Esophagus muscularis mucosa (tissue), 4 donors: ENCODE measurements at regions not wholly inside any gene's neighbourhood (a gene's known extent, or its start where the extent isn't known, plus 50 kb on each side); places are given as distances from the start of the nearest gene placed in this dataset.

Experiments used
- DNase-seq: peaks from one replicate; pipeline ENCODE4 v3.0.0-alpha.2; 2017; ENCODE audit errors: extremely low spot score
- H3K27ac ChIP-seq, 4 donors: fragments of 200-600 bp; sonication (generic); replicated peaks in 1 of 4; 1 replicate in 3 of 4; 2 replicates in 1 of 4; pipeline ENCODE4 v1.5.1; 2016 to 2019; ENCODE audit warnings: mild to moderate bottlenecking in 1 of 4
- H3K27me3 ChIP-seq, 4 donors: fragments of 200-600 bp; sonication (generic); one replicate each; pipeline versions ENCODE4 v1.5.1 to v1.6.0; 2016 to 2019
- H3K36me3 ChIP-seq, 4 donors: fragments of 200-600 bp; sonication (generic); one replicate each; pipeline ENCODE4 v1.5.1; 2016 to 2019
- H3K4me1 ChIP-seq, 4 donors: fragments of 200-600 bp; sonication (generic); one replicate each; pipeline ENCODE4 v1.5.1; 2016 to 2019
- H3K4me3 ChIP-seq, 4 donors: fragments of 200-600 bp; sonication (generic); 1 replicate in 2 of 4; 2 replicates in 2 of 4; pipeline ENCODE4 v1.5.1; 2016 to 2019; ENCODE audit warnings: mild to moderate bottlenecking in 4 of 4, moderate library complexity in 1 of 4
- H3K9me3 ChIP-seq, 4 donors: fragments of 200-600 bp; sonication (generic); 1 replicate in 3 of 4; 2 replicates in 1 of 4; pipeline ENCODE4 v1.5.1; 2016 to 2019
- EP300 ChIP-seq: sonication (generic); formaldehyde crosslinking; IDR thresholded peaks from one replicate; pipeline ENCODE4 v1.6.1; 2017; ENCODE audit warnings: antibody characterized with exemption
- POLR2A ChIP-seq: fragments of 450-650 bp; IDR thresholded peaks from one replicate; pipeline ENCODE4 v1.6.1; 2017; ENCODE audit warnings: antibody characterized with exemption, moderate library complexity, mild to moderate bottlenecking, low read depth
- POLR2AphosphoS5 ChIP-seq, 2 donors: sonication (generic); formaldehyde crosslinking; IDR thresholded peaks; one replicate each; pipeline ENCODE4 v1.6.1; 2017; ENCODE audit warnings: antibody characterized with exemption in 2 of 2
- WGBS: methylation state at CpG from one replicate; pipeline ENCODE4 v1.1.5; 2018; 5-methylcytosine and 5-hydroxymethylcytosine counted together
- intact Hi-C: fragments of 100-400 bp; cut with DNase I; formaldehyde crosslinking; loops from one replicate; pipeline ENCODE4 v1.15.1; 2023
- TF ChIP-seq, protein P1 (sequence below), 3 experiments: fragments of 200-600 bp in 2 of 3; fragments of 450-650 bp in 1 of 3; sonication (generic) in 2 of 3; IDR thresholded peaks; one replicate each; pipeline ENCODE4 v1.5.1; 2017 to 2019; ENCODE audit warnings: antibody characterized with exemption in 3 of 3, mild to moderate bottlenecking in 2 of 3, moderate library complexity in 1 of 3

DNA sequence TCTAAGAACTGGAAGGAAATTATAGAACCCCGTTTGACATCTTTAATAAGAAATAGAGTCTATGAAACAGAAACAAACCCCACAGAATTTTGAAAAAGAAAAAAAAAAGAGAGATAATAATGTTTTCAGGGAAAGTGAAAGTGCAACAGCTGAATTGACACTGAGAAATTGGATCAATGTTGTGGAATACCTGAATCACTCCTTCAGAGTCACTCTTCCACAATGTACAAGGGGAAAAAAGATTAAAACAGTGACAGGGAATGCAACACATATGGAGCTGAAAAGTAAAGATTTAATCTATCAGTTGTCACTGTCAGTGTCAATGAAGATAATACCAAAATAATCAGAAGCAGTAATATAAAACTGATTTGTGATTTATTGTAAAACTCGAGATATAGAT is 520.8 kb upstream of the HS3ST5 start:
- Histone ChIP-seq H3K27me3 (no peaks in the 10 kb centered on the region), H3K4me1 (no peaks in the 10 kb centered on the region), H3K4me3 (no peak overlapping the region), H3K9me3 (peaks cover 0 to 5% (median 2%) of the 10 kb centered on the region in 4 donors), H3K36me3 (no peaks in the 10 kb centered on the region), H3K27ac (no peak overlapping the region)
- TF ChIP-seq POLR2AphosphoS5 (IDR thresholded peaks at IDR 0.05) (no peak), POLR2A (no peak), EP300 (no peak)
- TF ChIP-seq, protein P1, sequence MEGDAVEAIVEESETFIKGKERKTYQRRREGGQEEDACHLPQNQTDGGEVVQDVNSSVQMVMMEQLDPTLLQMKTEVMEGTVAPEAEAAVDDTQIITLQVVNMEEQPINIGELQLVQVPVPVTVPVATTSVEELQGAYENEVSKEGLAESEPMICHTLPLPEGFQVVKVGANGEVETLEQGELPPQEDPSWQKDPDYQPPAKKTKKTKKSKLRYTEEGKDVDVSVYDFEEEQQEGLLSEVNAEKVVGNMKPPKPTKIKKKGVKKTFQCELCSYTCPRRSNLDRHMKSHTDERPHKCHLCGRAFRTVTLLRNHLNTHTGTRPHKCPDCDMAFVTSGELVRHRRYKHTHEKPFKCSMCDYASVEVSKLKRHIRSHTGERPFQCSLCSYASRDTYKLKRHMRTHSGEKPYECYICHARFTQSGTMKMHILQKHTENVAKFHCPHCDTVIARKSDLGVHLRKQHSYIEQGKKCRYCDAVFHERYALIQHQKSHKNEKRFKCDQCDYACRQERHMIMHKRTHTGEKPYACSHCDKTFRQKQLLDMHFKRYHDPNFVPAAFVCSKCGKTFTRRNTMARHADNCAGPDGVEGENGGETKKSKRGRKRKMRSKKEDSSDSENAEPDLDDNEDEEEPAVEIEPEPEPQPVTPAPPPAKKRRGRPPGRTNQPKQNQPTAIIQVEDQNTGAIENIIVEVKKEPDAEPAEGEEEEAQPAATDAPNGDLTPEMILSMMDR (IDR thresholded peaks at IDR 0.05) = no peak
- no peak for DNase-seq
- intact Hi-C loops = no loop called here
- 54% methylated on average over 2 of the region's 2 CpGs for WGBS

DNA sequence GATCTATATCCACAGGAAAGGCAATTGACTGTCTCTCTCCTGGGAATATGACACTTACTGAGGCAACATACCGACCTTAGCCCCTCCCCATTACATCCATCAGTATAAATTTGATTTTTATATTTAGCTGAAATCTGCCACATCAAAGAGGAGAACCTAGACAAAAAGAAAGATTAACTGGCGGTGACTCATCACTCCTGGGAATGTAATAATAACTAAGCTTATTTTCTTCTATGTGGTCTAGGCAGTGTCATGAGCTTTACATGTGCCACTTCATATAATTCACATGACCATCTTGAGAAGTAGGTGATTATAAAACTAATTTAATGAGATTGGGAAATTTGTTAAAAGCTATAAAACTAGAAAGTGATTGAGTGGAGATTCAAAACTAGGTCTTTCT is 520.0 kb upstream of the HS3ST5 start:
- no peak for TF ChIP-seq EP300
- TF ChIP-seq POLR2AphosphoS5 (IDR thresholded peaks at IDR 0.05) = no peak
- TF ChIP-seq POLR2A = no peak
- TF ChIP-seq, protein P1 (IDR thresholded peaks at IDR 0.05) = no peak
- 70% methylated on average over 2 of the region's 2 CpGs for WGBS

DNA sequence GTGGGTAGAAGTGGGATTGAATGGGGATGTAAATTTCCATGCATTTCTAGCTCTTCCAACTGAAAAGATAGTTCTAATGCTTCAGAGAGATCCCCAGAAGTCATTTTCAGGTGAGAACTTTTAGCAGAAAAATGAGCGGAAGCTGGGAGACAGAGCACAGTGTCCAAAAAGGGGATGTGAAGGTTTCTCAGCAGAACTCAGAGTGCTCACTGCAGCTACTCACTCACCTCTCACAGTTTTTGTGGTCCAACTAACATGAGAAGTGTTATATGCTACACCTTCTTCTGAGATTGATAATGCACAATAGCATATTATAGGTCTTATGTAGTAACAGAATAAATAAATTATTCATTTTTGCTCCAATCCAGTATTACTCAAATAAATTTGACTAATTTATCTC is 519.2 kb upstream of the HS3ST5 start:
- intact Hi-C loops = no loop called here

More for the DNA sequence above, 520.0 kb upstream of the HS3ST5 start:
- Histone ChIP-seq H3K27me3 (no peaks in the 10 kb centered on the region), H3K36me3 (no peaks in the 10 kb centered on the region), H3K27ac (no peak overlapping the region), H3K9me3 (peaks cover 0 to 5% (median 2%) of the 10 kb centered on the region in 4 donors), H3K4me1 (no peaks in the 10 kb centered on the region), H3K4me3 (no peak overlapping the region)
- DNase-seq = no peak
- intact Hi-C loops = no loop called here

DNA sequence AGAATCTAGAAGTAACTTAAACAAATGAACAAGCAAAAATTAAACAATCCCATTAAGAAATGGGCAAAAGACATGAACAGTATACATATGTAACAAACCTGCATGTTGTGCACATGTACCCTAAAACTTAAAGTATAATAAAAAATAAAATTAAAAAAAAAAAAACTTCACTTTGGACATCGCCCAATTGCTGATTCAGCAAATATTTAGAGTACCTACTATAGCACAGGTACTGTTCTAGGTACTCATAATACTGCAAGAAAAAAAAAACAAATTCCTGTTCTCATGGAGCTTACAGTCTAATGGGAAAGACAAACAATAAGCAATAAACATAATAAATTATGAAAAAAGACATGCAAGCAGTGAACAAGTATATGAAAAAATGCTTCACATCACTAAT is 501.5 kb upstream of the HS3ST5 start:
- intact Hi-C loops = no loop called here
- DNase-seq = no peak
- WGBS = 69% methylated on average over 1 of the region's 1 CpG
- no peak for TF ChIP-seq POLR2A
- TF ChIP-seq POLR2AphosphoS5 (IDR thresholded peaks at IDR 0.05) = no peak
- TF ChIP-seq, protein P1 (IDR thresholded peaks at IDR 0.05) = no peak
- Histone ChIP-seq H3K4me1 (no peaks in the 10 kb centered on the region), H3K27ac (no peak overlapping the region), H3K9me3 (peaks cover 0 to 4% (median 2%) of the 10 kb centered on the region in 4 donors), H3K36me3 (no peaks in the 10 kb centered on the region), H3K27me3 (no peaks in the 10 kb centered on the region), H3K4me3 (no peak overlapping the region)

More for the DNA sequence above, 519.2 kb upstream of the HS3ST5 start:
- 86% methylated on average over 1 of the region's 1 CpG for WGBS
- Histone ChIP-seq H3K27ac (no peak overlapping the region), H3K36me3 (no peaks in the 10 kb centered on the region), H3K27me3 (no peaks in the 10 kb centered on the region), H3K4me3 (no peak overlapping the region), H3K9me3 (peaks cover 0 to 5% (median 2%) of the 10 kb centered on the region in 4 donors), H3K4me1 (no peaks in the 10 kb centered on the region)
- TF ChIP-seq POLR2A (no peak), POLR2AphosphoS5 (IDR thresholded peaks at IDR 0.05) (no peak), EP300 (no peak)
- TF ChIP-seq, protein P1 (IDR thresholded peaks at IDR 0.05) = no peak
- no peak for DNase-seq

DNA sequence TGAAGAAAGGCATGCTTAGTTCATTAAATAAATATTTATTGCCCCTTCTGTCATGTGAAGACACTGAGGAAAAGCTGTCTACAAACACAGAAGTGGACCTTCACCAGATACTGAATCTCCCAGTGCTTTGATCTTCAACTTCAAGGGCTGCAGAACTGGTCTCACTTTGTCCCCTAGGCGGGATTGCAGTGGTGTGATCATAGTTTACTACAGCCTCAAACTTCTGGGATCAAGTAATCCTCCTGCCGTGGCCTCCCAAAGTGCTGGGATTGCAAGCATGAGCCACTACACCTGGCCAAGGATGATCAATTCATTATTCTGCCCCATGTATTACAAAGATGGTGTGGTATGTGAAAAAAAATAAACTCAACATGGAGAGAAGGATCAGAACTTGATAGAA is 496.2 kb upstream of the HS3ST5 start:
- WGBS = 69% methylated on average over 2 of the region's 2 CpGs
- no peak for DNase-seq

More for the DNA sequence above, 496.2 kb upstream of the HS3ST5 start:
- Histone ChIP-seq H3K36me3 (no peaks in the 10 kb centered on the region), H3K9me3 (peaks cover 0 to 4% (median 2%) of the 10 kb centered on the region in 4 donors), H3K27me3 (no peaks in the 10 kb centered on the region), H3K4me1 (no peaks in the 10 kb centered on the region), H3K27ac (no peak overlapping the region), H3K4me3 (no peak overlapping the region)
- no peak for TF ChIP-seq EP300
- TF ChIP-seq, protein P1 (IDR thresholded peaks at IDR 0.05) = no peak
- no peak for TF ChIP-seq POLR2A
- no peak for TF ChIP-seq POLR2AphosphoS5 (IDR thresholded peaks at IDR 0.05)
- intact Hi-C loops = no loop called here
